ENCODE measurements at regions not wholly inside any gene's neighbourhood (a gene's known extent, or its start where the extent isn't known, plus 50 kb on each side); places are given as distances from the start of the nearest gene placed in this dataset.

DNA sequence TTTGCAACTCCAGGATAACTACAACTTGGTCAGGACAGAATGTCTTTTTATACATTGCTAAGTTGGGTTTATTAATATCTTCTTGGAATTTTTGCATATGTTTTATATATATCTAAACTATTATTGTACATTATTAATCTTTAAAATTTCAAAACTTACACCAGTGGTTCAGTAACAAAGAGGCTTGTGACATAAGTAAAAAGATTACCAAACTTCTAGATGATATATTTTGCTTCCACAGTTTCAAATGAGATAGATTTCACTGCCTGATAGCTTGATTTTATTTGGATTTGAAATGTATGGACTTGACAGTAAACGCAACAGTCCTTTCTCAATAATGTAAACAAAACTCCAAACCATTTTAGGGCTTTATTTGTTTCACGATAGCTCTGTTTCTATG, 701.2 kb upstream of the IGFBP3 start:
- Histone ChIP-seq H3K36me3 (replicated peaks in 1 of 2; ENCODE audit: control extremely low read depth in 1 of 2, control insufficient read depth in 1 of 2, extremely low read depth in 1 of 2, insufficient read depth in 2 of 2, low read length in 1 of 2) (no peaks in the 10 kb centered on the region), H2AFZ (ENCODE audit: insufficient read depth, low read depth, low read length, poor library complexity, severe bottlenecking) (no peak overlapping the region), H3K4me3 (ENCODE audit: control extremely low read depth in 1 of 5, extremely low read depth in 1 of 5, insufficient read depth in 1 of 5, low read depth in 2 of 5, low read length in 4 of 5) (no peak overlapping the region), H3K4me1 (ENCODE audit: control insufficient read depth in 2 of 2, insufficient read depth in 2 of 2, low read length in 2 of 2) (no peaks in the 10 kb centered on the region), H3K9me3 (ENCODE audit: control extremely low read depth in 1 of 3, control insufficient read depth in 2 of 3, insufficient read depth in 1 of 3, low read length in 2 of 3) (no peaks in the 10 kb centered on the region), H4K20me1 (ENCODE audit: control insufficient read depth, insufficient read depth, low read length, poor library complexity, severe bottlenecking) (no peaks in the 10 kb centered on the region), H3K27me3 (replicated peaks in 1 of 4; ENCODE audit: control extremely low read depth in 1 of 4, control insufficient read depth in 3 of 4, insufficient read depth in 4 of 4, low read length in 3 of 4) (no peaks in the 10 kb centered on the region), H3K9ac (ENCODE audit: low read length) (no peak overlapping the region), H3K79me2 (ENCODE audit: control insufficient read depth, insufficient read depth, low read length) (no peaks in the 10 kb centered on the region), H3K4me2 (replicated peaks; ENCODE audit: low read depth, low read length, poor library complexity, severe bottlenecking) (no peak overlapping the region), H3K27ac (ENCODE audit: low read length in 2 of 2) (no peak overlapping the region)
- ATAC-seq (ENCODE audit: low read depth), result no peak
- no peak for DNase-seq
- intact Hi-C loops (cut with micrococcal nuclease), result no loop called here
- Mint-ChIP-seq H3K4me1 (no peaks in the 10 kb centered on the region), H3K9me3 (ENCODE audit: insufficient read depth) (no peaks in the 10 kb centered on the region), H3K27me3 (no peaks in the 10 kb centered on the region), H3K4me3 (no peak overlapping the region), H3K27ac (no peak overlapping the region)
- POLR2A ChIA-PET, result no interaction called here
- no CpG with 5 or more reads among the region's 2 CpGs for WGBS (ENCODE audit: insufficient coverage)
- no peak for TF ChIP-seq EZH2 (IDR thresholded peaks at IDR 0.05; ENCODE audit: borderline replicate concordance, insufficient read depth, low read depth, low read length, poor library complexity, severe bottlenecking)
- TF ChIP-seq, protein P1, sequence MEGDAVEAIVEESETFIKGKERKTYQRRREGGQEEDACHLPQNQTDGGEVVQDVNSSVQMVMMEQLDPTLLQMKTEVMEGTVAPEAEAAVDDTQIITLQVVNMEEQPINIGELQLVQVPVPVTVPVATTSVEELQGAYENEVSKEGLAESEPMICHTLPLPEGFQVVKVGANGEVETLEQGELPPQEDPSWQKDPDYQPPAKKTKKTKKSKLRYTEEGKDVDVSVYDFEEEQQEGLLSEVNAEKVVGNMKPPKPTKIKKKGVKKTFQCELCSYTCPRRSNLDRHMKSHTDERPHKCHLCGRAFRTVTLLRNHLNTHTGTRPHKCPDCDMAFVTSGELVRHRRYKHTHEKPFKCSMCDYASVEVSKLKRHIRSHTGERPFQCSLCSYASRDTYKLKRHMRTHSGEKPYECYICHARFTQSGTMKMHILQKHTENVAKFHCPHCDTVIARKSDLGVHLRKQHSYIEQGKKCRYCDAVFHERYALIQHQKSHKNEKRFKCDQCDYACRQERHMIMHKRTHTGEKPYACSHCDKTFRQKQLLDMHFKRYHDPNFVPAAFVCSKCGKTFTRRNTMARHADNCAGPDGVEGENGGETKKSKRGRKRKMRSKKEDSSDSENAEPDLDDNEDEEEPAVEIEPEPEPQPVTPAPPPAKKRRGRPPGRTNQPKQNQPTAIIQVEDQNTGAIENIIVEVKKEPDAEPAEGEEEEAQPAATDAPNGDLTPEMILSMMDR (IDR thresholded peaks at IDR 0.05), result no peak
- CTCF ChIA-PET, result no interaction called here

DNA sequence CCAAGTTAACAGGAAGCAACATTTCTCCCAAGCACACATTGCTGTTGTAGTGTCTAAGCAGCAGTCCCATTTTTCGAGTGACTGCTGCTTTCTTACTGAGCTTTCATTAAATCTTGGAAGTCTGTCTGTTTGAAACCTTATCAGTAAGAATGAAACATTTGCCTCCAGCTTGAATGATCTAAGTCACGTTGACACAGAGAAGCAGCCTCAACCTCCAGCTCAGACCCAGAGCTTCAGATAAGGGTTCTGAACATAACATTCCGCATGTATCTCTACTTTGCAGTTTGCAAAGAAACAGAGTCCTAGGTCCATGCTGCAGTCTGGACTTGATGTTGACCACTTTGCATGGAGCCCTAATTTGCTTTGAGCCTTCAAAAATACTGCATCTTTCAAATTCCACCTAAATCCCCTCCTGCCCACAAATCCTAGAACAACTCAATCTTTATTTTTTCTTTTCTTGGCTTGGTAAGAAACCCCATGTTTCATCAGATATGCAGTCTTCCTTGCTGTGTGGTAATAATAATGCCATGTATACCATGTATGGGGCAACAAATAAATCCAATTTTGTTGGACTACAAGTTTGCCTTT, 698.7 kb upstream of the IGFBP3 start:
- TF ChIP-seq, protein P1 (IDR thresholded peaks at IDR 0.05), result no peak
- TF ChIP-seq EZH2 (IDR thresholded peaks at IDR 0.05; ENCODE audit: borderline replicate concordance, insufficient read depth, low read depth, low read length, poor library complexity, severe bottlenecking), result no peak
- no peak for ATAC-seq (ENCODE audit: low read depth)
- H3K27me3 Mint-ChIP-seq, result no peaks in the 10 kb centered on the region
- Histone ChIP-seq H3K4me1 (ENCODE audit: control insufficient read depth in 2 of 2, insufficient read depth in 2 of 2, low read length in 2 of 2) (no peaks in the 10 kb centered on the region), H3K9ac (ENCODE audit: low read length) (no peak overlapping the region), H3K79me2 (ENCODE audit: control insufficient read depth, insufficient read depth, low read length) (no peaks in the 10 kb centered on the region), H3K27me3 (replicated peaks in 1 of 4; ENCODE audit: control extremely low read depth in 1 of 4, control insufficient read depth in 3 of 4, insufficient read depth in 4 of 4, low read length in 3 of 4) (no peaks in the 10 kb centered on the region), H4K20me1 (ENCODE audit: control insufficient read depth, insufficient read depth, low read length, poor library complexity, severe bottlenecking) (no peaks in the 10 kb centered on the region), H3K36me3 (replicated peaks in 1 of 2; ENCODE audit: control extremely low read depth in 1 of 2, control insufficient read depth in 1 of 2, extremely low read depth in 1 of 2, insufficient read depth in 2 of 2, low read length in 1 of 2) (no peaks in the 10 kb centered on the region), H2AFZ (ENCODE audit: insufficient read depth, low read depth, low read length, poor library complexity, severe bottlenecking) (no peak overlapping the region), H3K4me3 (ENCODE audit: control extremely low read depth in 1 of 5, extremely low read depth in 1 of 5, insufficient read depth in 1 of 5, low read depth in 2 of 5, low read length in 4 of 5) (no peak overlapping the region), H3K27ac (ENCODE audit: low read length in 2 of 2) (no peak overlapping the region), H3K4me2 (replicated peaks; ENCODE audit: low read depth, low read length, poor library complexity, severe bottlenecking) (no peak overlapping the region), H3K9me3 (ENCODE audit: control extremely low read depth in 1 of 3, control insufficient read depth in 2 of 3, insufficient read depth in 1 of 3, low read length in 2 of 3) (no peaks in the 10 kb centered on the region)
- 86% methylated on average over 3 of the region's 3 CpGs for WGBS (ENCODE audit: insufficient coverage)
- no peak overlapping the region for H3K4me3 Mint-ChIP-seq
- ChIA-PET CTCF (no interaction called here), POLR2A (no interaction called here)
- DNase-seq, result no peak
- no peak overlapping the region for H3K27ac Mint-ChIP-seq
- no peaks in the 10 kb centered on the region for H3K4me1 Mint-ChIP-seq
- H3K9me3 Mint-ChIP-seq (ENCODE audit: insufficient read depth), result no peaks in the 10 kb centered on the region
- intact Hi-C loops (cut with micrococcal nuclease), result no loop called here
